Activated CD4-positive, alpha-beta T cell treated with anti-CD3 and anti-CD28 coated beads, Interleukin-2, amount 50 U/mL, for 16 hours (primary cell): ENCODE measurements at regions not wholly inside any gene's neighbourhood (a gene's known extent, or its start where the extent isn't known, plus 50 kb on each side); places are given as distances from the start of the nearest gene placed in this dataset.

Source experiments
- DNase-seq: peaks from one replicate; pipeline ENCODE4 v3.0.0-alpha.2; 2020

- no peak for DNase-seq
Measured at GRCh38 chr4:135777361-135777760, 1575.8 kb upstream of the PABPC4L start.

GRCh38 chr4:135775909-135776308 is 1574.3 kb upstream of the PABPC4L start:
- DNase-seq = no peak

- DNase-seq = no peak
Measured at GRCh38 chr4:135770505-135770904, 1568.9 kb upstream of the PABPC4L start.

GRCh38 chr4:135744928-135745327 is 1543.3 kb upstream of the PABPC4L start:
- DNase-seq = no peak

GRCh38 chr4:135741583-135741982 is 1540.0 kb upstream of the PABPC4L start:
- no peak for DNase-seq

GRCh38 chr4:135739354-135739753 is 1537.8 kb upstream of the PABPC4L start:
- no peak for DNase-seq

- no peak for DNase-seq
Measured at GRCh38 chr4:135735512-135735911, 1533.9 kb upstream of the PABPC4L start.

- DNase-seq = no peak
Measured at GRCh38 chr4:135732448-135732847, 1530.9 kb upstream of the PABPC4L start.

GRCh38 chr4:135731682-135732081 is 1530.1 kb upstream of the PABPC4L start:
- no peak for DNase-seq

- no peak for DNase-seq
Measured at GRCh38 chr4:135724421-135724820, 1522.8 kb upstream of the PABPC4L start.

GRCh38 chr4:135718019-135718418 is 1516.4 kb upstream of the PABPC4L start:
- no peak for DNase-seq

- DNase-seq = no peak
Measured at GRCh38 chr4:135705343-135705742, 1503.8 kb upstream of the PABPC4L start.

GRCh38 chr4:135694066-135694465 is 1492.5 kb upstream of the PABPC4L start:
- DNase-seq = no peak

- DNase-seq = no peak
Measured at GRCh38 chr4:135684001-135684400, 1482.4 kb upstream of the PABPC4L start.

GRCh38 chr4:135672202-135672601 is 1470.6 kb upstream of the PABPC4L start:
- DNase-seq = no peak

- DNase-seq = no peak
Measured at GRCh38 chr4:135670548-135670947, 1469.0 kb upstream of the PABPC4L start.
